ENCODE measurements at regions not wholly inside any gene's neighbourhood (a gene's known extent, or its start where the extent isn't known, plus 50 kb on each side); places are given as distances from the start of the nearest gene placed in this dataset.

- H3K79me2 ChIP-seq (ENCODE audit: insufficient read depth, low read length): no peaks in the 10 kb centered on the region
- CTCF ChIA-PET: no interaction called here
- POLR2A ChIA-PET: no interaction called here
- no peaks in the 10 kb centered on the region for H3K36me3 ChIP-seq (ENCODE audit: control insufficient read depth in 1 of 2, insufficient read depth in 2 of 2, low read length in 2 of 2)
- intact Hi-C loops (cut with micrococcal nuclease): no loop called here
- H3K9ac ChIP-seq (ENCODE audit: low read length): no peak overlapping the region
- no peaks in the 10 kb centered on the region for H3K9me3 ChIP-seq (ENCODE audit: control insufficient read depth in 1 of 2, insufficient read depth in 1 of 2, low read depth in 1 of 2, low read length in 2 of 2)
- no peaks in the 10 kb centered on the region for H4K20me1 ChIP-seq (ENCODE audit: insufficient read depth)
- H3K4me3 ChIP-seq (replicated peaks in 1 of 2; ENCODE audit: low read depth in 1 of 2, low read length in 2 of 2): no peak overlapping the region
- RAD21 ChIA-PET (ENCODE audit: low non-redundant PET in 1 of 2, low total read pairs in 2 of 2, uncharacterized antibody in 2 of 2, unreplicated experiment in 2 of 2): no interaction called here
- H3K4me2 ChIP-seq (ENCODE audit: low read length): no peak overlapping the region
- no peaks in the 10 kb centered on the region for H3K27me3 ChIP-seq (ENCODE audit: insufficient read depth, low read length)
- no peaks in the 10 kb centered on the region for H3K9me2 ChIP-seq (ENCODE audit: insufficient read depth)
- no peak overlapping the region for H3K27ac ChIP-seq (ENCODE audit: low read depth, low read length)
- no peaks in the 10 kb centered on the region for H3K4me1 ChIP-seq (ENCODE audit: control insufficient read depth in 1 of 2, insufficient read depth in 2 of 2, low read length in 2 of 2)
- no peak for ATAC-seq
- no peak overlapping the region for H2AFZ ChIP-seq (ENCODE audit: low read depth, low read length, poor library complexity, severe bottlenecking)
- BruUV-seq (replicated peaks): no TSS peak
- no peak for DNase-seq (ENCODE audit: low read depth, low spot score)
- TF ChIP-seq ZFX (IDR thresholded peaks at IDR 0.05) (no peak), CBX3 (IDR thresholded peaks at IDR 0.05; ENCODE audit: low read depth) (no peak), EZH2 (IDR thresholded peaks at IDR 0.05) (no peak), SRF (IDR thresholded peaks at IDR 0.05; ENCODE audit: low read depth) (no peak), ZNF274 (IDR thresholded peaks at IDR 0.05; ENCODE audit: low read depth, low read length) (no peak), EZH2phosphoT487 (IDR thresholded peaks at IDR 0.05; ENCODE audit: borderline replicate concordance) (no peak), CEBPB (IDR thresholded peaks at IDR 0.05; ENCODE audit: low read depth) (no peak), MAX (IDR thresholded peaks at IDR 0.05) (no peak), ELF1 (IDR thresholded peaks at IDR 0.05; ENCODE audit: borderline replicate concordance, low read depth) (no peak), EGR1 (IDR thresholded peaks at IDR 0.05; ENCODE audit: low read depth) (no peak), YY1 (IDR thresholded peaks at IDR 0.05; ENCODE audit: extremely low read depth, insufficient replicate concordance, low read depth, low read length) (no peak), RAD21 (IDR thresholded peaks at IDR 0.05; ENCODE audit: low read depth) (no peak), SIN3A (IDR thresholded peaks at IDR 0.05; ENCODE audit: low read depth) (no peak), POLR2A (IDR thresholded peaks at IDR 0.05; ENCODE audit: borderline replicate concordance, extremely low read depth, insufficient read depth, insufficient read length) (no peak)
- TF ChIP-seq, protein P1, sequence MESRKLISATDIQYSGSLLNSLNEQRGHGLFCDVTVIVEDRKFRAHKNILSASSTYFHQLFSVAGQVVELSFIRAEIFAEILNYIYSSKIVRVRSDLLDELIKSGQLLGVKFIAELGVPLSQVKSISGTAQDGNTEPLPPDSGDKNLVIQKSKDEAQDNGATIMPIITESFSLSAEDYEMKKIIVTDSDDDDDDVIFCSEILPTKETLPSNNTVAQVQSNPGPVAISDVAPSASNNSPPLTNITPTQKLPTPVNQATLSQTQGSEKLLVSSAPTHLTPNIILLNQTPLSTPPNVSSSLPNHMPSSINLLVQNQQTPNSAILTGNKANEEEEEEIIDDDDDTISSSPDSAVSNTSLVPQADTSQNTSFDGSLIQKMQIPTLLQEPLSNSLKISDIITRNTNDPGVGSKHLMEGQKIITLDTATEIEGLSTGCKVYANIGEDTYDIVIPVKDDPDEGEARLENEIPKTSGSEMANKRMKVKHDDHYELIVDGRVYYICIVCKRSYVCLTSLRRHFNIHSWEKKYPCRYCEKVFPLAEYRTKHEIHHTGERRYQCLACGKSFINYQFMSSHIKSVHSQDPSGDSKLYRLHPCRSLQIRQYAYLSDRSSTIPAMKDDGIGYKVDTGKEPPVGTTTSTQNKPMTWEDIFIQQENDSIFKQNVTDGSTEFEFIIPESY (IDR thresholded peaks at IDR 0.05; ENCODE audit: extremely low read depth, insufficient replicate concordance, low read length): no peak
- TF ChIP-seq, protein P2, sequence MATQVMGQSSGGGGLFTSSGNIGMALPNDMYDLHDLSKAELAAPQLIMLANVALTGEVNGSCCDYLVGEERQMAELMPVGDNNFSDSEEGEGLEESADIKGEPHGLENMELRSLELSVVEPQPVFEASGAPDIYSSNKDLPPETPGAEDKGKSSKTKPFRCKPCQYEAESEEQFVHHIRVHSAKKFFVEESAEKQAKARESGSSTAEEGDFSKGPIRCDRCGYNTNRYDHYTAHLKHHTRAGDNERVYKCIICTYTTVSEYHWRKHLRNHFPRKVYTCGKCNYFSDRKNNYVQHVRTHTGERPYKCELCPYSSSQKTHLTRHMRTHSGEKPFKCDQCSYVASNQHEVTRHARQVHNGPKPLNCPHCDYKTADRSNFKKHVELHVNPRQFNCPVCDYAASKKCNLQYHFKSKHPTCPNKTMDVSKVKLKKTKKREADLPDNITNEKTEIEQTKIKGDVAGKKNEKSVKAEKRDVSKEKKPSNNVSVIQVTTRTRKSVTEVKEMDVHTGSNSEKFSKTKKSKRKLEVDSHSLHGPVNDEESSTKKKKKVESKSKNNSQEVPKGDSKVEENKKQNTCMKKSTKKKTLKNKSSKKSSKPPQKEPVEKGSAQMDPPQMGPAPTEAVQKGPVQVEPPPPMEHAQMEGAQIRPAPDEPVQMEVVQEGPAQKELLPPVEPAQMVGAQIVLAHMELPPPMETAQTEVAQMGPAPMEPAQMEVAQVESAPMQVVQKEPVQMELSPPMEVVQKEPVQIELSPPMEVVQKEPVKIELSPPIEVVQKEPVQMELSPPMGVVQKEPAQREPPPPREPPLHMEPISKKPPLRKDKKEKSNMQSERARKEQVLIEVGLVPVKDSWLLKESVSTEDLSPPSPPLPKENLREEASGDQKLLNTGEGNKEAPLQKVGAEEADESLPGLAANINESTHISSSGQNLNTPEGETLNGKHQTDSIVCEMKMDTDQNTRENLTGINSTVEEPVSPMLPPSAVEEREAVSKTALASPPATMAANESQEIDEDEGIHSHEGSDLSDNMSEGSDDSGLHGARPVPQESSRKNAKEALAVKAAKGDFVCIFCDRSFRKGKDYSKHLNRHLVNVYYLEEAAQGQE (IDR thresholded peaks at IDR 0.05; ENCODE audit: low read depth): no peak
- TF ChIP-seq, protein P3, sequence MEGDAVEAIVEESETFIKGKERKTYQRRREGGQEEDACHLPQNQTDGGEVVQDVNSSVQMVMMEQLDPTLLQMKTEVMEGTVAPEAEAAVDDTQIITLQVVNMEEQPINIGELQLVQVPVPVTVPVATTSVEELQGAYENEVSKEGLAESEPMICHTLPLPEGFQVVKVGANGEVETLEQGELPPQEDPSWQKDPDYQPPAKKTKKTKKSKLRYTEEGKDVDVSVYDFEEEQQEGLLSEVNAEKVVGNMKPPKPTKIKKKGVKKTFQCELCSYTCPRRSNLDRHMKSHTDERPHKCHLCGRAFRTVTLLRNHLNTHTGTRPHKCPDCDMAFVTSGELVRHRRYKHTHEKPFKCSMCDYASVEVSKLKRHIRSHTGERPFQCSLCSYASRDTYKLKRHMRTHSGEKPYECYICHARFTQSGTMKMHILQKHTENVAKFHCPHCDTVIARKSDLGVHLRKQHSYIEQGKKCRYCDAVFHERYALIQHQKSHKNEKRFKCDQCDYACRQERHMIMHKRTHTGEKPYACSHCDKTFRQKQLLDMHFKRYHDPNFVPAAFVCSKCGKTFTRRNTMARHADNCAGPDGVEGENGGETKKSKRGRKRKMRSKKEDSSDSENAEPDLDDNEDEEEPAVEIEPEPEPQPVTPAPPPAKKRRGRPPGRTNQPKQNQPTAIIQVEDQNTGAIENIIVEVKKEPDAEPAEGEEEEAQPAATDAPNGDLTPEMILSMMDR (IDR thresholded peaks at IDR 0.05 in 2 of 3, conservative IDR thresholded peaks at IDR 0.05 in 1 of 3; ENCODE audit: borderline replicate concordance in 1 of 3, insufficient read depth in 1 of 3, low read depth in 2 of 3, low read length in 2 of 3): no peak
- TF ChIP-seq, protein P4, sequence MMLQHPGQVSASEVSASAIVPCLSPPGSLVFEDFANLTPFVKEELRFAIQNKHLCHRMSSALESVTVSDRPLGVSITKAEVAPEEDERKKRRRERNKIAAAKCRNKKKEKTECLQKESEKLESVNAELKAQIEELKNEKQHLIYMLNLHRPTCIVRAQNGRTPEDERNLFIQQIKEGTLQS (IDR thresholded peaks at IDR 0.05): no peak
Observed at GRCh38 chr1:222058249-222058648, 316.4 kb upstream of the DUSP10 start.

Measured in HCT116 (cell line).